Chondrocyte (in vitro differentiated cells): ENCODE measurements at regions not wholly inside any gene's neighbourhood (a gene's known extent, or its start where the extent isn't known, plus 50 kb on each side); places are given as distances from the start of the nearest gene placed in this dataset.

Source experiments
- DNase-seq: peaks from one replicate; pipeline ENCODE4 v3.0.0; 2021; ENCODE audit warnings: mixed read lengths, low spot score
- H3K27ac Mint-ChIP-seq: one replicate; pipeline ENCODE4 v1.8.0; 2021; ENCODE audit warnings: mild to moderate bottlenecking, moderate library complexity, mixed read lengths; ENCODE audit not compliant: unreplicated experiment
- H3K27me3 Mint-ChIP-seq: 2 replicates; pipeline ENCODE4 v1.8.0; 2021; ENCODE audit warnings: low read depth, mixed read lengths
- H3K36me3 Mint-ChIP-seq: 2 replicates; pipeline ENCODE4 v1.8.0; 2021; ENCODE audit warnings: low read depth, mixed read lengths
- H3K4me1 Mint-ChIP-seq: 2 replicates; pipeline ENCODE4 v1.8.0; 2021; ENCODE audit warnings: low read depth, mild to moderate bottlenecking, mixed read lengths
- H3K4me3 Mint-ChIP-seq: one replicate; pipeline ENCODE4 v1.8.0; 2021; ENCODE audit warnings: mild to moderate bottlenecking, moderate library complexity, mixed read lengths; ENCODE audit not compliant: unreplicated experiment
- H3K9me3 Mint-ChIP-seq: 2 replicates; pipeline ENCODE4 v1.8.0; 2021; ENCODE audit warnings: low read depth, mixed read lengths
- CTCF ChIP-seq: fragments of 200-600 bp; sonication (generic); IDR thresholded peaks from 2 replicates; pipeline ENCODE4 v1.5.0; 2021; ENCODE audit warnings: antibody characterized with exemption, mild to moderate bottlenecking, moderate library complexity

GRCh38 chr3:176415661-176416295 lies 781.5 kb downstream of the TBL1XR1 start:
- TF ChIP-seq CTCF = no peak
- DNase-seq = no peak
- no peaks in the 10 kb centered on the region for H3K9me3 Mint-ChIP-seq
- H3K27me3 Mint-ChIP-seq = no peaks in the 10 kb centered on the region
- no peak overlapping the region for H3K27ac Mint-ChIP-seq
- no peaks in the 10 kb centered on the region for H3K36me3 Mint-ChIP-seq
- peaks cover 9% of the 10 kb centered on the region for H3K4me1 Mint-ChIP-seq
- H3K4me3 Mint-ChIP-seq = no peak overlapping the region

DNA sequence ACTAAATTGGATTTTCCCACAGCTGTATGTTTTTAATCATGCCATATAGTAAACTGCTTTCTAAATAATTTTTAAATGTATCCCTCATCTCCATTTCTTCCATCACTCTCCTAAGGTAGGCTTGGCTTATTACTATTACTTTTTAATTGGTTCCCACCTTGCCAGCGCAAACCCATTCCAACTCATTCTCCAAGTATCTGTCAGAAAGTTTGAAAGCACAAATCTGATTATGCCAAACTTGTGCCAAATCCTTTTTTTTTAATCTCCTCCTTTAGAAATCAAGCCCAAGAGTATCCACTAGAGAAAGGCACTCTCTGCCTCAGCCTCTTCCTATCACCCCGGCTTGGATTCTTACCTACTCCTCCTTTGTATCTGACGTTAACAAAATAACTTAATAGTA lies 784.5 kb downstream of the TBL1XR1 start:
- DNase-seq = no peak
- Mint-ChIP-seq H3K36me3 (no peaks in the 10 kb centered on the region), H3K27me3 (no peaks in the 10 kb centered on the region), H3K4me1 (peaks cover 9% of the 10 kb centered on the region), H3K4me3 (no peak overlapping the region), H3K9me3 (no peaks in the 10 kb centered on the region), H3K27ac (no peak overlapping the region)
- TF ChIP-seq CTCF = no peak

DNA sequence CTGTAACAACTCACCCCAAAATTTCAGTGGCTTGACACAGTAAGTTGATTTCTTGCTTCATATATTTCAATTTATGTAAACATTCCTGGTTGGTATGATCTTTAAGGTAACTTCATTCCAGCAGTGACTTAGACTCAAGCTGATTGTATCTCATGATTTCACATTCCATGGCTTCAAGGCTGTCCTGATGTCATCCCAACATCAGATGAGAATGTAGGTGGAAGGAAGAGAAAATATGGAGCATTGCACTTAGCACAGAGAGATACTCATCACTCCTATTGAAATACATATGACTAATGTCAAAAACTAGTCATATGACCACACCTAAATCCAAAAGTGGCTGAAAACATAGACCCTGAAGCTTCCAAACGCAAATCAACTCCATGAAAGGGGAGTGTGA lies 793.8 kb downstream of the TBL1XR1 start:
- no peak for TF ChIP-seq CTCF
- no peak overlapping the region for H3K27ac Mint-ChIP-seq
- no peaks in the 10 kb centered on the region for H3K4me1 Mint-ChIP-seq
- H3K4me3 Mint-ChIP-seq = no peak overlapping the region
- DNase-seq = no peak
- no peaks in the 10 kb centered on the region for H3K36me3 Mint-ChIP-seq
- H3K9me3 Mint-ChIP-seq = peaks cover 3% of the 10 kb centered on the region
- no peaks in the 10 kb centered on the region for H3K27me3 Mint-ChIP-seq

DNA sequence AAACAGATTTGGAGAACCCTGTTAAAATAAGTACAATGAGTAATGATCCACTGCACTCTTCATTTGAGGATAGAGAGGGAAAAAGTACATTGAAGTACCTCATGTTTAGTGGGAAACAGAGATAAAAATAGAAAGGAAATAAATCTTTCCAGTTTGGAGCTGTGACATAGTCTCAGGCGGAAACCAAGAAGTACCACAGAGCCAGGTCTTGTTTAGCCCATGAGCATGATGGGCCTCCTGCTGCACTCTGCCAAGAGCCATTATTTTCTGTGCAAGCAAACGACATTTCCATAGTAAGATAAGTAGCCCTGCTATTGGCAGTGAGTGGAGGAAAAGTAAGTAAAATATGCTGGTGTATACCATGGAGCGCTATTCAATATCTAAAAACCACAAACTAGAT lies 796.1 kb downstream of the TBL1XR1 start:
- no peak for DNase-seq
- H3K27ac Mint-ChIP-seq = no peak overlapping the region
- H3K9me3 Mint-ChIP-seq = peaks cover 9% of the 10 kb centered on the region
- H3K4me1 Mint-ChIP-seq = no peaks in the 10 kb centered on the region
- H3K27me3 Mint-ChIP-seq = peaks cover 2% of the 10 kb centered on the region
- no peak for TF ChIP-seq CTCF
- peaks cover 3% of the 10 kb centered on the region for H3K36me3 Mint-ChIP-seq
- H3K4me3 Mint-ChIP-seq = no peak overlapping the region

GRCh38 chr3:176399193-176399592 lies 798.1 kb downstream of the TBL1XR1 start:
- Mint-ChIP-seq H3K27ac (no peak overlapping the region), H3K36me3 (peaks cover 4% of the 10 kb centered on the region), H3K9me3 (peaks cover 17% of the 10 kb centered on the region), H3K4me1 (no peaks in the 10 kb centered on the region), H3K27me3 (peaks cover 2% of the 10 kb centered on the region), H3K4me3 (no peak overlapping the region)
- TF ChIP-seq CTCF = no peak
- DNase-seq = no peak
